Erythroblast (primary cell): ENCODE measurements at regions not wholly inside any gene's neighbourhood (a gene's known extent, or its start where the extent isn't known, plus 50 kb on each side); places are given as distances from the start of the nearest gene placed in this dataset.
"Not testable (repeated sequence)": the region's sequence is repeated elsewhere in the genome, so short reads cannot be mapped to it uniquely, and the experiment has no call there.

ENCODE experiments used
- DNase-seq, 2 experiments: peaks; one replicate each; lab custom pipeline; 2025; lab: John Stamatoyannopoulos, UW
- GATA1 ChIP-seq: IDR thresholded peaks from 2 replicates; pipeline ENCODE4 v1.6.1; 2011; ENCODE audit warnings: low read depth, mild to moderate bottlenecking, control low read depth, low read length, moderate library complexity
- POLR2A ChIP-seq: IDR thresholded peaks from 2 replicates; pipeline ENCODE4 v1.6.1; 2011; ENCODE audit warnings: mild to moderate bottlenecking, low read length

GRCh38 chr2:201946746-201947145 lies 86.9 kb upstream of the FZD7 start:
- DNase-seq: not testable (repeated sequence)

DNA sequence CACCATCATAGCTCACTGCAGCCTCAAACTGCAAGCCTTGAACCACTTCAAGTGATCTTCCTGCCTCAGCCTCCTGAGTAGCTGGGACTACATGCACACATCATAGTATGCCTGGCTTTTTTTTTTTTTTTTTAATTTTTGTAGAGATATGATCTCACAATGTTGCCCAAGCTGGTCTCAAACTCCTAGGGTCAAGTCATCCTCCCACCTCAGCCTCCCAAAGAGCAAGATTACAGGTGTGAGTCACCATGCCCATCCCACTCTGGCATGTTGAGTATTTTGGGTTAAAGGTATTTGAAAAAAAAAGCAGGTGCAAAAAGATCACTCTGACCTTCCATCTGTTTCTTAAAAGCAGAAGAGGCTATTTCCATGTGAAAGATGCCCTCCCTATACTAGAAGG lies 86.4 kb upstream of the FZD7 start:
- TF ChIP-seq POLR2A (no peak), GATA1 (no peak)
- no peak for DNase-seq

- no peak for DNase-seq
- TF ChIP-seq GATA1 (no peak), POLR2A (no peak)
These were observed 84.3 kb upstream of the FZD7 start for GRCh38 chr2:201949181-201949926.

DNA sequence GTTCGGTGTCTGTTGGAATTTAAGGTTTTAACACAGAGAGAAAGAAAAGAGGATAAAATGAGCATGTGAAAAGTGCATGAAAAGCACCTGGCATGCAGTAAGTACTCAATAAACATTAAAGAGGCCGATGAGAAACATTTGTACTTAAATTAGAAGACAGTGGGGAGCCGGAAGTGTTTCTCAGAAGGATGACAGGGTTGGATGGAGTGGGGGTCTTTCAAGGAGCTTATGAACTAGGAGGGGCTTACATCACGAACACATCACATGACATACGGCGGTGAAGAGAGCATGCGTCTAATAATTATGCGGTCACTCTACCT lies 83.8 kb upstream of the FZD7 start:
- DNase-seq: no peak
- TF ChIP-seq POLR2A (no peak), GATA1 (no peak)

GRCh38 chr2:201950606-201951005 lies 83.0 kb upstream of the FZD7 start:
- TF ChIP-seq POLR2A (no peak), GATA1 (no peak)

DNA sequence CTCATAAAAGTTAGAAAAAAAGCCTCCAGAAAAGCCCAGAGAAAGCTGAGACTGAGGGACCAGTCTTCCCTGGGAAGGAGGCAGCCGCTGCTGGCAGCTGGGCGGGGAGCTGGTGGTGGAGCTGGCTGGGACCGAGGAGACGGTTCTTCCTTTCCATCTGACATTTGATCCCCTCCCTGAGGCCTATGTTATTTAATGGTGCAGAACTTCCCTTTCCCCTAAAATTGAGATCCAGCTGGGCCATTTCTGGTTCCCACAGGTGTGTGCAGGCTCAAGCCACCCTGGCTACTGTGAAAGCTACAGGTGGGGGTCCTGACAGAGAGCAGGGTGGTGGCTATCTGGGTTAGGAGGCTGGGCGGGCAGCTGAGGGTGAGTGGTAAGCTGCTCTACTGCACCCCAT lies 81.5 kb upstream of the FZD7 start:
- DNase-seq: no peak
- TF ChIP-seq POLR2A (no peak), GATA1 (no peak)

More at GRCh38 chr2:201950606-201951005, 83.0 kb upstream of the FZD7 start:
- no peak for DNase-seq

- no peak for TF ChIP-seq GATA1
- no peak for DNase-seq
These were observed 80.3 kb upstream of the FZD7 start for GRCh38 chr2:201953396-201953795.

GRCh38 chr2:201953880-201954279 lies 79.8 kb upstream of the FZD7 start:
- DNase-seq: no peak
- no peak for TF ChIP-seq POLR2A
- TF ChIP-seq GATA1: no peak

DNA sequence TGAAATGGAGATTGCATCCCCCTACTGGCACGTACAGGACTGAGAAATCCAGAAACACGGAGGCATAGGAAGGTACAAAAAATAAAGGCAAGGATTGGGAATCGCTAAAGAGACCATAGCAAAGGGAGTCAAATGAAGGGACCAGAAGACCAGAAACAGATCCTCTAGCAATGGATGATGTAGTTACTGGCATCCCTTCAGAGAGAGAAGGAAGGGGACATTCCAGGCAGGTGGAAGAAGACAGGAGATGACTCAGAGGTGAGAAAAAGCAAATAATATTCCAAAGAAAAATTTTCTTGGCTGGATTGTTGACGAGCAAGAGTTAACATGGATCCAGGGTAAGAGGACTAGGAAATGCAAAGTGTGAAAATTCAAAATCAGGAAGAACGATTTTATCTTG lies 78.4 kb upstream of the FZD7 start:
- DNase-seq: no peak
- no peak for TF ChIP-seq GATA1
- TF ChIP-seq POLR2A: no peak

GRCh38 chr2:201955702-201956141 lies 77.9 kb upstream of the FZD7 start:
- DNase-seq: no peak
- TF ChIP-seq POLR2A (no peak), GATA1 (no peak)

- no peak for DNase-seq
- TF ChIP-seq GATA1 (no peak), POLR2A (no peak)
These were observed 77.3 kb upstream of the FZD7 start for GRCh38 chr2:201956361-201956760.

DNA sequence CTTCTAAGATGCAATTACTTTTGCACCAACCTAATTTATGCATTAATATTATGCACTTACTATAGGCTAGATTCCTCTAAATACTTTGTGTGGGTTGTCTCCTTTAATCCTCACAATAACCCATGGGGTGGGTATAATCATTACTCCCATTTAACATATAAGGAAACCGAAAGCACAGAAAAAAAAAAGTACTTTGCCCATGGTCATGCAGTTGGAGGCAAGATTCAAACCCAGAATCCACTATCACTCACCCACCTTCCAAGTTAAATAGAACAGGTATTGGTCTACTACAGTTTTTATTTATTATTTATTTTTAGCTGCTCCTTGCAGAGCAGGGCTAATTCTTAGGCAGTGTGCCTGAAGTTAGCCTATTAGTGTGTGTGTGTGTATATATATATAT lies 76.6 kb upstream of the FZD7 start:
- DNase-seq: no peak
- TF ChIP-seq POLR2A (no peak), GATA1 (no peak)

GRCh38 chr2:201959198-201959597 lies 74.5 kb upstream of the FZD7 start:
- no peak for DNase-seq

DNA sequence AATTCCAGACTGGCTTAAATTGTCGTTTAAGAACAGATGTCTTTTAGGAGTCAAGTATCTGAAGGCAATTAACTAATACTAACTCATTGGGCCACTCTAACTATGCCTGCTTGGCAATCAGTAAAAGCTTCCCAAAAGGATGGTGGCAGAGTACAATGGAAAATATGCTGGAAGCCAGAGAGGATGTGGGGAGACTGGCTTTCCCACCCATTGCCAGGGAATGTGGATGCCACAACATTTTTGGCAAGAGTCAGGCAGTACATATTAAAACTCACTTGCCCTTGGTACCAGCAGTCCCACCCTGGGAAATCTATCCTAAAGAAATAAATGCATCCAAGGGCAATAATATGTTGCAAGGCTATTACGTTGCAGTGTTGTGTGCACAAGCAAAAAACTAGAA lies 74.0 kb upstream of the FZD7 start:
- no peak for TF ChIP-seq POLR2A
- no peak for TF ChIP-seq GATA1

More at GRCh38 chr2:201959198-201959597, 74.5 kb upstream of the FZD7 start:
- TF ChIP-seq GATA1: no peak
- no peak for TF ChIP-seq POLR2A

GRCh38 chr2:201960305-201960704 lies 73.3 kb upstream of the FZD7 start:
- DNase-seq: no peak
- TF ChIP-seq POLR2A: no peak
- TF ChIP-seq GATA1: no peak

More for the DNA sequence above, 74.0 kb upstream of the FZD7 start:
- no peak for DNase-seq

GRCh38 chr2:201961401-201961800 lies 72.3 kb upstream of the FZD7 start:
- no peak for TF ChIP-seq GATA1
- no peak for TF ChIP-seq POLR2A
- DNase-seq: no peak
